Natural killer cell (primary cell): ENCODE measurements at regions not wholly inside any gene's neighbourhood (a gene's known extent, or its start where the extent isn't known, plus 50 kb on each side); places are given as distances from the start of the nearest gene placed in this dataset.
"Not testable (repeated sequence)": the region's sequence is repeated elsewhere in the genome, so short reads cannot be mapped to it uniquely, and the experiment has no call there.

Experiments
- ATAC-seq, 3 donors: fragments of 150-1000 bp in 2 of 3; fragments of 200-7000 bp in 1 of 3; cut with Tn5 transposase; 1 replicate in 1 of 3; 2 replicates in 2 of 3; pipeline ENCODE4 v1.10.0; 2021; ENCODE audit warnings: mild to moderate bottlenecking in 2 of 3, moderate library complexity in 2 of 3
- DNase-seq, 2 donors: peaks; one replicate each; pipeline versions ENCODE4 v3.0.0 to v3.0.0-alpha.2; 2013 to 2021; ENCODE audit warnings: mixed read lengths in 1 of 2
- H3K27ac ChIP-seq: one replicate; pipeline ENCODE4 v1.5.1; 2013; ENCODE audit warnings: mild to moderate bottlenecking, low read length
- H3K27me3 ChIP-seq: one replicate; pipeline ENCODE4 v1.6.1; 2013; ENCODE audit warnings: low read length; ENCODE audit not compliant: control insufficient read depth, insufficient read depth
- H3K36me3 ChIP-seq: one replicate; pipeline ENCODE4 v1.6.1; 2013; ENCODE audit warnings: low read length; ENCODE audit not compliant: control insufficient read depth, insufficient read depth
- H3K4me1 ChIP-seq: one replicate; pipeline ENCODE4 v1.6.1; 2013; ENCODE audit warnings: low read length; ENCODE audit not compliant: control insufficient read depth, insufficient read depth
- H3K4me3 ChIP-seq: one replicate; pipeline ENCODE4 v1.5.1; 2013; ENCODE audit warnings: low read length
- H3K9me3 ChIP-seq: one replicate; pipeline ENCODE4 v1.6.1; 2013; ENCODE audit warnings: low read length; ENCODE audit not compliant: control insufficient read depth, insufficient read depth
- H3K27ac Mint-ChIP-seq, 2 donors: one replicate each; pipeline ENCODE4 v1.8.0; 2022; ENCODE audit warnings: mild to moderate bottlenecking in 2 of 2, mixed read lengths in 2 of 2, moderate library complexity in 1 of 2
- H3K27me3 Mint-ChIP-seq, 2 donors: one replicate each; pipeline ENCODE4 v1.8.0; 2022; ENCODE audit warnings: low read depth in 2 of 2, mixed read lengths in 2 of 2
- H3K36me3 Mint-ChIP-seq: one replicate; pipeline ENCODE4 v1.8.0; 2022; ENCODE audit warnings: mixed read lengths
- H3K4me1 Mint-ChIP-seq, 2 donors: one replicate each; pipeline ENCODE4 v1.8.0; 2022; ENCODE audit warnings: mixed read lengths in 2 of 2
- H3K4me3 Mint-ChIP-seq: one replicate; pipeline ENCODE4 v1.8.0; 2022; ENCODE audit warnings: mild to moderate bottlenecking, moderate library complexity, mixed read lengths
- H3K9me3 Mint-ChIP-seq, 2 donors: one replicate each; pipeline ENCODE4 v1.8.0; 2022; ENCODE audit warnings: mixed read lengths in 2 of 2
- CTCF ChIP-seq: fragments of 200-600 bp; IDR thresholded peaks from one replicate; pipeline ENCODE4 v1.8.0; 2022; ENCODE audit warnings: antibody characterized with exemption
- WGBS: methylation state at CpG from one replicate; pipeline ENCODE4 v1.1.7; 2013; ENCODE audit warnings: missing lambda C conversion rate; ENCODE audit not compliant: insufficient coverage; 5-methylcytosine and 5-hydroxymethylcytosine counted together
- intact Hi-C: fragments of 100-400 bp; cut with micrococcal nuclease; formaldehyde crosslinking; loops from one replicate; pipeline ENCODE4 v1.14.2; 2022

GRCh38 chrX:138986866-138987265, 275.3 kb upstream of the FGF13 start:
- Mint-ChIP-seq H3K9me3 (peaks cover 0 to 1% of the 10 kb centered on the region in 2 donors), H3K4me1 (no peaks in the 10 kb centered on the region), H3K36me3 (no peaks in the 10 kb centered on the region), H3K4me3 (no peak overlapping the region), H3K27ac (no peak overlapping the region), H3K27me3 (peaks cover 3 to 14% of the 10 kb centered on the region in 2 donors)
- no peaks in the 10 kb centered on the region for H3K27me3 ChIP-seq
- H3K4me3 ChIP-seq: no peak overlapping the region
- ATAC-seq (no peak), DNase-seq (no peak)
- H3K9me3 ChIP-seq: no peaks in the 10 kb centered on the region
- intact Hi-C loops: no loop called here
- no peak for TF ChIP-seq CTCF
- no peaks in the 10 kb centered on the region for H3K36me3 ChIP-seq
- whole genome bisulfite sequencing: 86% methylated on average over 1 of the region's 1 CpG
- no peaks in the 10 kb centered on the region for H3K4me1 ChIP-seq
- H3K27ac ChIP-seq: no peak overlapping the region

GRCh38 chrX:138986235-138986634, 274.7 kb upstream of the FGF13 start:
- no peak for TF ChIP-seq CTCF
- Histone ChIP-seq H3K36me3 (no peaks in the 10 kb centered on the region), H3K27me3 (no peaks in the 10 kb centered on the region), H3K4me3 (no peak overlapping the region), H3K9me3 (no peaks in the 10 kb centered on the region), H3K27ac (no peak overlapping the region), H3K4me1 (no peaks in the 10 kb centered on the region)
- 88% methylated on average over 2 of the region's 3 CpGs for WGBS
- no peak overlapping the region for H3K4me3 Mint-ChIP-seq
- H3K4me1 Mint-ChIP-seq: no peaks in the 10 kb centered on the region
- peaks cover 3 to 14% of the 10 kb centered on the region in 2 donors for H3K27me3 Mint-ChIP-seq
- peaks cover 0 to 4% of the 10 kb centered on the region in 2 donors for H3K9me3 Mint-ChIP-seq
- ATAC-seq (no peak), DNase-seq (no peak)
- no peak overlapping the region for H3K27ac Mint-ChIP-seq
- no peaks in the 10 kb centered on the region for H3K36me3 Mint-ChIP-seq
- intact Hi-C loops: no loop called here

GRCh38 chrX:138982365-138982764, 270.8 kb upstream of the FGF13 start:
- no peaks in the 10 kb centered on the region for H3K36me3 Mint-ChIP-seq
- 60% methylated on average over 2 of the region's 4 CpGs for WGBS
- Histone ChIP-seq H3K27ac (no peak overlapping the region), H3K9me3 (no peaks in the 10 kb centered on the region), H3K27me3 (no peaks in the 10 kb centered on the region), H3K4me1 (no peaks in the 10 kb centered on the region), H3K36me3 (no peaks in the 10 kb centered on the region), H3K4me3 (no peak overlapping the region)
- intact Hi-C loops: no loop called here
- ATAC-seq: no peak
- H3K27ac Mint-ChIP-seq: no peak overlapping the region
- no peaks in the 10 kb centered on the region for H3K4me1 Mint-ChIP-seq
- H3K4me3 Mint-ChIP-seq: no peak overlapping the region
- peaks cover 0 to 4% of the 10 kb centered on the region in 2 donors for H3K9me3 Mint-ChIP-seq
- H3K27me3 Mint-ChIP-seq: peaks cover 3 to 15% of the 10 kb centered on the region in 2 donors
- no peak for DNase-seq
- TF ChIP-seq CTCF: no peak

- Histone ChIP-seq H3K4me3 (no peak overlapping the region), H3K36me3 (no peaks in the 10 kb centered on the region), H3K9me3 (no peaks in the 10 kb centered on the region), H3K4me1 (no peaks in the 10 kb centered on the region), H3K27ac (no peak overlapping the region), H3K27me3 (no peaks in the 10 kb centered on the region)
- no peak for TF ChIP-seq CTCF
- H3K9me3 Mint-ChIP-seq: no peaks in the 10 kb centered on the region
- no peaks in the 10 kb centered on the region for H3K36me3 Mint-ChIP-seq
- H3K4me1 Mint-ChIP-seq: no peaks in the 10 kb centered on the region
- no peak overlapping the region for H3K27ac Mint-ChIP-seq
- WGBS: 76% methylated on average over 4 of the region's 4 CpGs
- no peak for DNase-seq
- peaks cover 0 to 9% of the 10 kb centered on the region in 2 donors for H3K27me3 Mint-ChIP-seq
- ATAC-seq: no peak
- intact Hi-C loops: no loop called here
- no peak overlapping the region for H3K4me3 Mint-ChIP-seq
These were observed 253.0 kb upstream of the FGF13 start for GRCh38 chrX:138964501-138964900.

- intact Hi-C loops, H3K9me3 Mint-ChIP-seq, H3K4me1 ChIP-seq, H3K4me1 Mint-ChIP-seq, H3K36me3 ChIP-seq, DNase-seq, H3K27me3 Mint-ChIP-seq, H3K27ac Mint-ChIP-seq, H3K27ac ChIP-seq, H3K4me3 ChIP-seq, ATAC-seq, H3K4me3 Mint-ChIP-seq, H3K36me3 Mint-ChIP-seq, H3K9me3 ChIP-seq, H3K27me3 ChIP-seq: not testable (repeated sequence)
- 78% methylated on average over 1 of the region's 3 CpGs for WGBS
These were observed 250.9 kb upstream of the FGF13 start for GRCh38 chrX:138962419-138962818.
